IMR-90 (cell line): ENCODE measurements at regions not wholly inside any gene's neighbourhood (a gene's known extent, or its start where the extent isn't known, plus 50 kb on each side); places are given as distances from the start of the nearest gene placed in this dataset.
"Not testable (repeated sequence)": the region's sequence is repeated elsewhere in the genome, so short reads cannot be mapped to it uniquely, and the experiment has no call there.

Experiments
- ATAC-seq: fragments of 200-7000 bp; cut with Tn5 transposase; 2 replicates; pipeline ENCODE4 v1.9.1; 2020; ENCODE audit warnings: low read depth, mild to moderate bottlenecking, moderate library complexity
- BruUV-seq: library from RNA; stranded (reverse); fragments of 400-500 nt; replicated peaks from 2 replicates; lab custom pipeline; 2021; lab: Mats Ljungman, UMichigan
- CTCF ChIA-PET: fragments of 300-600 bp; formaldehyde crosslinking; extraction: SDS; loops from one replicate; lab custom pipeline; 2021; ENCODE audit warnings: antibody characterized with exemption; lab: Yijun Ruan, JAX
- POLR2A ChIA-PET: fragments of 300-600 bp; sonication (Branson Sonifier 250); formaldehyde crosslinking; loops from one replicate; lab custom pipeline; 2022; ENCODE audit warnings: antibody characterized with exemption; ENCODE audit not compliant: unreplicated experiment; lab: Charles Lee
- DNase-seq: peaks from one replicate; pipeline ENCODE4 v3.0.0; 2013
- H2AFZ ChIP-seq: replicated peaks from 2 replicates; pipeline ENCODE3; 2013; ENCODE audit warnings: low read length, mild to moderate bottlenecking; ENCODE audit not compliant: poor library complexity
- H2AK5ac ChIP-seq: 2 replicates; pipeline ENCODE4 v1.6.1; 2013; ENCODE audit warnings: low read depth, low read length, inconsistent platforms
- H2AK9ac ChIP-seq: replicated peaks from 2 replicates; pipeline ENCODE3; 2013; ENCODE audit warnings: mild to moderate bottlenecking, low read depth, low read length, moderate library complexity; ENCODE audit not compliant: poor library complexity
- H2BK120ac ChIP-seq: 2 replicates; pipeline ENCODE4 v1.6.1; 2013; ENCODE audit warnings: low read depth, low read length, inconsistent platforms
- H2BK15ac ChIP-seq: 3 replicates; pipeline ENCODE4 v1.6.1; 2013; ENCODE audit warnings: low read depth, low read length, inconsistent platforms
- H2BK20ac ChIP-seq: 2 replicates; pipeline ENCODE4 v1.6.1; 2013; ENCODE audit warnings: low read depth, mild to moderate bottlenecking, inconsistent platforms, low read length, moderate library complexity
- H2BK5ac ChIP-seq: 2 replicates; pipeline ENCODE4 v1.6.1; 2013; ENCODE audit warnings: mild to moderate bottlenecking, low read depth, low read length, inconsistent platforms; ENCODE audit not compliant: poor library complexity, severe bottlenecking
- H3K14ac ChIP-seq: replicated peaks from 2 replicates; pipeline ENCODE4 v1.6.1; 2013; ENCODE audit warnings: low read depth, low read length, inconsistent platforms
- H3K18ac ChIP-seq: 2 replicates; pipeline ENCODE4 v1.6.1; 2013; ENCODE audit warnings: low read depth, low read length, control low read depth
- H3K23ac ChIP-seq: 2 replicates; pipeline ENCODE4 v1.6.1; 2013; ENCODE audit warnings: low read depth, low read length, inconsistent platforms
- H3K27ac ChIP-seq: 2 replicates; pipeline ENCODE4 v1.5.1; 2013; ENCODE audit warnings: mild to moderate bottlenecking, control low read depth, low read length; ENCODE audit not compliant: insufficient read depth
- H3K27me3 ChIP-seq: 2 replicates; pipeline ENCODE4 v1.6.1; 2013; ENCODE audit warnings: low read length; ENCODE audit not compliant: control insufficient read depth, insufficient read depth
- H3K36me3 ChIP-seq: 2 replicates; pipeline ENCODE4 v1.6.1; 2013; ENCODE audit warnings: low read length, mixed read lengths; ENCODE audit not compliant: control insufficient read depth, insufficient read depth
- H3K4ac ChIP-seq: 2 replicates; pipeline ENCODE4 v1.6.1; 2013; ENCODE audit warnings: low read depth, low read length, inconsistent platforms
- H3K4me1 ChIP-seq: 2 replicates; pipeline ENCODE4 v1.6.1; 2013; ENCODE audit warnings: low read length, mixed read lengths; ENCODE audit not compliant: control insufficient read depth, insufficient read depth
- H3K4me2 ChIP-seq: 2 replicates; pipeline ENCODE4 v1.6.1; 2013; ENCODE audit warnings: low read depth, mild to moderate bottlenecking, control low read depth, low read length, moderate library complexity
- H3K4me3 ChIP-seq: 2 replicates; pipeline ENCODE4 v1.5.1; 2013; ENCODE audit warnings: low read depth, mild to moderate bottlenecking, control low read depth, low read length, moderate library complexity; ENCODE audit not compliant: insufficient read depth
- H3K56ac ChIP-seq: 2 replicates; pipeline ENCODE4 v1.6.1; 2013; ENCODE audit warnings: low read length, inconsistent platforms; ENCODE audit not compliant: insufficient read depth; ENCODE audit errors: extremely low read depth
- H3K79me1 ChIP-seq, 2 experiments: 2 replicates each; pipeline ENCODE4 v1.6.1; 2013; ENCODE audit warnings: low read length in 2 of 2, inconsistent platforms in 1 of 2, low read depth in 1 of 2
- H3K9ac ChIP-seq: 2 replicates; pipeline ENCODE4 v1.6.1; 2013; ENCODE audit warnings: low read depth, low read length, control low read depth
- H3K9me1 ChIP-seq: 2 replicates; pipeline ENCODE4 v1.6.1; 2013; ENCODE audit warnings: low read length, inconsistent platforms; ENCODE audit not compliant: insufficient read depth
- H3K9me3 ChIP-seq: 2 replicates; pipeline ENCODE4 v1.6.1; 2013; ENCODE audit warnings: low read length; ENCODE audit not compliant: control insufficient read depth, insufficient read depth
- H4K20me1 ChIP-seq: 2 replicates; pipeline ENCODE4 v1.6.1; 2013; ENCODE audit warnings: low read length, inconsistent platforms; ENCODE audit not compliant: insufficient read depth
- H4K5ac ChIP-seq: 2 replicates; pipeline ENCODE4 v1.6.1; 2013; ENCODE audit warnings: mild to moderate bottlenecking, low read depth, low read length, control low read depth
- H4K8ac ChIP-seq, 2 experiments: 2 replicates each; pipeline ENCODE4 v1.6.1; 2013; ENCODE audit warnings: low read depth in 2 of 2, low read length in 2 of 2, control low read depth in 1 of 2, inconsistent platforms in 1 of 2
- H4K91ac ChIP-seq: 2 replicates; pipeline ENCODE4 v1.6.1; 2013; ENCODE audit warnings: low read depth, low read length, inconsistent platforms; ENCODE audit not compliant: insufficient read depth
- WGBS, 2 experiments: methylation state at CpG; one replicate each; pipeline versions ENCODE4 v1.1.5 to v1.1.7; 2013; ENCODE audit warnings: missing lambda C conversion rate in 2 of 2; ENCODE audit not compliant: insufficient read length in 1 of 2; ENCODE audit errors: extremely low coverage in 2 of 2; 5-methylcytosine and 5-hydroxymethylcytosine counted together
- dilution Hi-C: fragments of 300-500 bp; cut with HindIII; formaldehyde crosslinking; loops from one replicate; pipeline ENCODE4 v1.14.3; 2018; ENCODE audit warnings: low sequenced_read_pairs; ENCODE audit not compliant: unreplicated experiment
- in situ Hi-C: fragments of 300-500 bp; cut with MboI; formaldehyde crosslinking; loops from 3 replicates; pipeline ENCODE4 v1.14.3; 2019; ENCODE audit warnings: low sequenced_read_pairs, inconsistent platforms, mixed read lengths
- intact Hi-C: fragments of 100-400 bp; cut with micrococcal nuclease; formaldehyde crosslinking; loops from 2 replicates; pipeline ENCODE4 v1.10.0; 2022

- H3K9me1 ChIP-seq, H4K8ac ChIP-seq, H3K9me3 ChIP-seq, CTCF ChIA-PET, H2AK9ac ChIP-seq, H2BK120ac ChIP-seq, H3K56ac ChIP-seq, H4K5ac ChIP-seq, H3K9ac ChIP-seq, H3K4me1 ChIP-seq, BruUV-seq, DNase-seq, H2BK20ac ChIP-seq, H3K4me3 ChIP-seq, H2AK5ac ChIP-seq, ATAC-seq, intact Hi-C loops, H3K4ac ChIP-seq, H3K23ac ChIP-seq, H3K27me3 ChIP-seq, H2BK5ac ChIP-seq, H4K91ac ChIP-seq, in situ Hi-C loops, H4K20me1 ChIP-seq, H3K4me2 ChIP-seq, dilution Hi-C loops, H2AFZ ChIP-seq, H3K14ac ChIP-seq, H2BK15ac ChIP-seq, POLR2A ChIA-PET, H3K27ac ChIP-seq, H3K79me1 ChIP-seq, H3K36me3 ChIP-seq, H3K18ac ChIP-seq: not testable (repeated sequence)
- WGBS, 2 experiments: 82% methylated on average over 11 of the region's 23 CpGs; no CpG with 5 or more reads in 1 of the 2 experiments
These were observed 555.1 kb upstream of the CDH10 start for GRCh38 chr5:25199902-25200301.
